ENCODE measurements at regions not wholly inside any gene's neighbourhood (a gene's known extent, or its start where the extent isn't known, plus 50 kb on each side); places are given as distances from the start of the nearest gene placed in this dataset.
A peak's percentile ranks its signal among the peaks of the same experiment; 100 is the strongest.
"Not testable (repeated sequence)": the region's sequence is repeated elsewhere in the genome, so short reads cannot be mapped to it uniquely, and the experiment has no call there.

DNA sequence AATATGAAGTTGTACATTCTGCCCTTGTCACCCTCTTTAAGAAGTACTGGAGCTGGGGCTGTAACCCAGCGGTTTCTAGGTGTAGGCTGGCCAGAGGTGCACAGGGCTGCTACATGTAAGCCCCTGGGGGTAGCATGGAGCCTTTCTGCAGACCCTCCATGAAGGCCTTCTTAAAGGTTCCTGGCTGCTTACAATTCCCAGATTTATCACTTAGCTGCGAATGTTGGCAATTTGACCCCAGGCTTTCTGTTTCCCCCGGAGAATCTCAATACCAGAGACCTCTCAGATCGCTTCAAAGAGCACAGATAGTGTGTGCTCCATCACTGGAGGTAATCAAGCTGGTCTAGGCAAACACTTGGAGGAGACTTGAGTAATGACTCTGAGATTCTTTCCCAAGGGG, 309.4 kb downstream of the CBLN1 start:
- DNase-seq, result no peak

DNA sequence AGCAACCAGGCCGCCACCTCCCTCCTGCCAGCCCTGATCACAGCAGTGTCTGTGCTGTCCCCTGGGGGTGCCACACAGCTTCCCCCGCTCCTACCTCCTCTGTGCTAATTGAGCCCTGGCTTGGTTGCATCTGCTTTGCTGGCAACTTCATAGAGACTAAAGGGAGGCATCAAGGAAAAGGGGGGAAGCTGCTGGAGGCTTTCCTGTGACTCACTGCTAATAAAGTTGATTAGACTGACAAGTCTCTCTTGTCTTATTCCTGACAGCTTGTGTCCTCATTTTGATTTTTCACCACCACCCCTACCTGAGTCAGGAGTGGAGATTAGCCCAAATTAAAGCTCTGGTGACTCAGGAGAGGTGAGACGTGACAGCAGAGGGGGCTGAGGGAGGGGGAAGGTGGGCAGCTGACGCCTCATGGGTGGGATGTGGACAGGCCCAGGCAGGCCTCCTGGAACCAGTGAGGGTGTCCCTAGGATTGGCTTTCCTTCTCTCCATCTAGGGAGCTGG, 310.0 kb downstream of the CBLN1 start:
- no peak for DNase-seq

DNA sequence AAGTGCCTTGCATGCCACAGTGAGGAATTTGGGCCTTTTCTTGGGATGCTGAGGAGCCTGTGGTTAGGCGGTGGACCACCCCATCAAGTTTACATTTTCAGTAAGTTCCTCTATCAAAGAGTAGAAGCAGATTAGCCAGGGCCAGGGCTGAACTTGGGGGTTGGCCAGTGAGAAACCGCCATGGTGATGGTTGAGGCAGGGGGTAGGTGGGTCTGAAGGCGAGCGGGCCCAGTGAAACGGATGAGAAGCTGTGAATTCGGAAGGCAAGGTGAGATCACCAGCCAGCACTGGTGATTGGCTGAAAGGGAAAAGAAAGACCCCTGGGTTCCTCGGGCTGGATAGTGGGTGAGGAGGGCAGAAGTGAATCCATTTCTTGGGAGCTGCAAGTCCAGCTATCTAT, 311.4 kb downstream of the CBLN1 start:
- DNase-seq, result no peak

DNA sequence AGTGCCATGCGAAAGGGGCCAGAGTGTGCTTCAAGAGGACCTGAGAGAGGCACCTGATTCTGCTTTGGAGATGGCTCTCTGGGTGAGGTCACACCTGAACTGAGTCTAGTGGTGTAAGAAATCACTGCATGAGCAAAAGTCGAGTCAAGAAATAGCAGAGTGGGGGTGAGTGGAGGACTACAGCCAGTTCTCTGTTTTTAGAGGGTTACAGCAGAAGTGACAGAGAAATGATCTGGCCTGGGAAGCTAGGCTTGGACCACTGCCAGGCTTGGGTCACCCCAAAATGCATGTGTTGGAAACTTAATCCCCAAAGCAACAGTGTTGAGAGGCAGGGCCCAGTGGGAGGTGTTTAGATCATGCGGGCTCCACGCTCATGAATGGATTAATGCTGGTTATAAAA, 312.0 kb downstream of the CBLN1 start:
- DNase-seq, result no peak

DNA sequence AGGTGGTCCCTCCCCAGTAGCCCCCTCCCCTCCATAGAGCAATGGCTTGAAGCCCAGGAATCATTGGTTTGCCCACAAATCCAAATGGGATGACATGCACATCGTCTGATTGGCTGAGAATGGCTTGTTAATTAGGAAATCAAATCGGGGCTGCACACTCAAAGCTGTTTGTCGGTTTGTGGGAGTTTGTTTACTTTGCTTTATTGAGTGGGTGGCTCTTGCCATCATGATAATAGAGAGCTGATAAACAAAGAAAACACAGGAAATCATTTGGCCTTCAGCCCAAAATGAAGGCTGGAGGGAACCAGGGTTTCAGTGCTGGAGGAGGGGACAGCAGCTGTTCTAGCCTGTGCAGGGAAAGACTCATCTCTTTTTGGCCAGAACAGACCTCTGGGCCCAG, 316.3 kb downstream of the CBLN1 start:
- DNase-seq, result no peak

DNA sequence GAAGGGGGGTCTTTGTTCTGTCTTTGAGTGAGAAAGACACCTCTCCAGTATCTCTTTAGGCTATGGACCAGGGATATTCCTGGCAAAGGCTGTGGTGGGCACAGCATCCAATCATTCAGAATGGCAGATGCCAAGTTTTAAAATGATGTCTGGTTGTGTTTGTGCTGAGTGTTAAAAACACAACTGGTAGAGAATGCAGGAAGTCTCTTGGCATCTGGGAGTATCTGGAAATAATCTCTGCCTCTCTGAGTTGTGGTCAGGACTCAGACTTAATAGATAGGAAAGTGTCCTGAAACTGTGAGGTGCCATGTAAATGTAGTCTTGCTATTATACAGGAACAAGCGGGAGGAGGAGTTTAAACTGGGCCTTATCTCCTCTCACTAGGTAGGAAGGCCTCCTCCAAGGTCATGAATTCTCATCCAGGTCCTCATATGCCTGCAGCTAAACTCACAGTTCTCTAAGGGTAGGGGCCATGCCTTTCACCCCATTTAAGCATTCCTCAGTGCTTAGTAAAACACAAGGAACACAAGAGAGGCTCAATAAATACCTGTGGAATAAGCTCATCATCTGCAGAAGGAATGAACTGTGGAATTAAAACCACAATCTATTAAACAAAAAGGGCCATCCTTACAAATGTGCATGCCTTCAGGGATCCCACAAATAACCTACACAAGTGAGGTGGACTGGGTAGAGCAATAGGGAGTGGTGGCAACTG, 317.6 kb downstream of the CBLN1 start:
- DNase-seq, result peak; percentile 20

DNA sequence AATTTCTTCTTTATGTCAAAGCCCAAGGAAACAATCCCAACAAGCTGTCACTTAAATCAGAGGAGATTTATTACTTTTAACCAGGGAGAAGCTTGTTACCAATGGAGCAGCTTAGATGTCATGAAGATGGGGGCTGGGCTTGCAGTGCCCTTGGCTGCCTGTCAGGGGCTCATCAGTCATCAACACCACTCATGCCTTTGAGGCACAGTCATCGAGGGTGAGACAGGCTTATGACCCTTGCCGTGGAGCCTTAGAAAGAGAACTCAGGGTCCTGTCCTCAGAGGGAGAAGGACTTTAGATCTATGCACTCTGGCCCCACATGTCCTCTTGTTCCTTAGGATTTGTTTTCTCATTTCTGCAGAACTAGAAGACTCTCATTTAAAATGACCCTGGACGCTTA, 318.3 kb downstream of the CBLN1 start:
- no peak for DNase-seq

DNA sequence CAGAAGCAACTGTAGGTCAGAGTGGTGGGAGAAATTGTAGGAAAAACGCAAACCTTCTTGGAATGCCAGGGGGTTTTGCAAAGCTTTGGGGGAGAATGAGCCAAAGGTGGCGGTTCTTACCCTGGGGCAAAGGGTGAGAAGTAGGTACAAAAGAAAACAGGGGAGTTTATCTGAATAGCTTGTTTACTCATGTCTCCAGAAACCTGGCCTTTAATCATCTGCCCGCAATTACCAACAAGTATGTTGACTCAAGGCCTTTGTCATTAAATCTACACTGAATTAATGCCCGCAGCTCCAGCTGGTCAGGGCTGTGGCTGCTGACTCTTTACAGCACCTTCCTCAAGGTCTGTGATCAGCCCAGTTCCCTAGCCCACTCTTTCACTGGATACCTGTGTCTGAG, 320.1 kb downstream of the CBLN1 start:
- DNase-seq, result no peak

DNA sequence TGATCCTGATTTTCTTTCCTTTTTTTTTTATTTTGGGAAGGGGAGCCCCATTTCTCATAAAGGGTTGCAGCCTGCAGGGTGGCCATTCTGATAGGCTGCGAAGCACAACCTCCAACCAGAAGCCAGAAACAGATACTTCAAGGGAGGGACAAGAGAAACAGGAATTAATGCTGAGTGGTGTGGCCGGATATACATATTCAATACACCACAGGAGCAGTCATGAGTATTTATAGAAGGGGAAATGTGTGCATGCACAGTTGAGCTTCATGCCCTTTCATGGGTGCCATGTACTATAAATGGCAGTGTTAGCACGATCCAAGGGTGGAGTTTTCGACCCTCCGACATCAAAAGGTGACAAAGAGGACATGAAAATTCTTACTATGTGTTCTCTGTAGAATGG, 320.8 kb downstream of the CBLN1 start:
- no peak for DNase-seq

DNA sequence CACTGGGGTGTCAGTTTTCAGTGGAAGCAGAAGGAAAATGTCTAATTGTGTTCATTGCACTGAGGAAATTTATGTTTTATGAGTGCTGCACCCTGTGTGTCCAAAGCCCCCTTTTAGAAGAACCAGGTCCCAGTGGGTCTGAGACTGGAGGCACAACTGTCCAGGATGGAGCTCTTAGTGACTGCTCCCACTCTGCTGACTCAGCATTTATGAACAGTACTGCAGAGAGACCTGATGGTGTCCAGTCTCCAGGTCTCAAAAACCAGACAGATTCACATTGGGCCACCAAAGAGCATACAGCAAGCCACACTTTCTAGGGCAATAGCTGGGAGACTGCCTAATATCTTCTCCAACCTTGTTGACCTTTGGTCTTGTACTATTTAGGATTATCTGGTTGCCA, 321.9 kb downstream of the CBLN1 start:
- no peak for DNase-seq

DNA sequence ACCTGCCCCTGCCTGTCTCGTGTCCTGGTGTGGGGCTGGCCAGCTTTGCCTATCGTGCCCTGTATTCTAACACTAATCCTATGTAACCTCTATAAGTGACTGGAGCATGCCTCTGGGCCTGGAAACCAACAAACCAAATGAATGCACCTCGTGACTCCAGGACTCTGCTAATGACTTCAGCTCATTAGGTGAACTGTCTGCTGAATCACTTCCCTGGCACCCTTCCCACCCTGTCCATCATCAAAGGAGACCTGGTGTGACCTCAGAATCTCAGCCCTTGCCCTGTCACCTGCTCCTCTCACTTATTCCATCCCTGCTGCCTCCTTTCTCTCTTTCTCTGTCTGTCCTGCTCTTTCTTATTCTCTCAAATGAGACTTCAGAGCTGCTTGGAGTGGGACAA, 322.4 kb downstream of the CBLN1 start:
- no peak for DNase-seq

DNA sequence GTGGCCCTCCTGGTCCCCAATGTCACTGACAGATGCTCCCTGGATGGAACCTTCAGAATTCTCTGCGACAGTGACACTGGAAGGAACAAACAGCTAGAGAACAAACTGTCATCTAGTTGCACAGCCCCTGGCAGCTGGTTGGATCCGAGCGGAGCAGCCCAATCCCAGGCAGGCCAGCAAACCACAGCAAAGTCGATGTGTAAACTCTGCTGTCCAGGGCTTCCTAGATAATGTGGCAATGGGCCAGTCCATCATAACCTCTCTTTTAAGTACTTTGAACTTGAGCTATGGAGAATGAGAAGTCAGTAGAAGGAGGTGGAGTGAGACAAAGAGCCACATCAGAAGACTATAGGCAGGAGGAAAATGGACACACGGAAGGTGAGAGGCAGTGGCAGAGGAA, 323.0 kb downstream of the CBLN1 start:
- no peak for DNase-seq

DNA sequence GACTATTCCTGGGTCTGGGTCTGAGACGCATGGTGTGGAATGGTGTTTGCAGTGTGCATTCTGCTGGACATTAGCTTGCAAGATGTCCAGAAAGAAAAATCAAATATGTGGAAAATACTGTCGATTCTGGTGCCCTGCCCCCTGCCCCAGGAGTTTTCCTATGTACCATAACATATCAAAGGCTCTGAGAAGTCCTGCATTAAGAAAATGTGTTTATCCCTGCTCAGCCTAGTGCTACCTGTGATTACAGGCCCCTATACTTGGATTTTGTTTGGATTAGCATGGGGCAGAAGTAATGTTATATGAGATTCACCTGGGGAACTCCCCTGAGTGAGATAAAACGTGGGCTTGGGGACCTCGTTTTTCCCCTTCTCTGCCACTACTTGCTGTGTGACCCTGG, 325.0 kb downstream of the CBLN1 start:
- DNase-seq, result no peak

DNA sequence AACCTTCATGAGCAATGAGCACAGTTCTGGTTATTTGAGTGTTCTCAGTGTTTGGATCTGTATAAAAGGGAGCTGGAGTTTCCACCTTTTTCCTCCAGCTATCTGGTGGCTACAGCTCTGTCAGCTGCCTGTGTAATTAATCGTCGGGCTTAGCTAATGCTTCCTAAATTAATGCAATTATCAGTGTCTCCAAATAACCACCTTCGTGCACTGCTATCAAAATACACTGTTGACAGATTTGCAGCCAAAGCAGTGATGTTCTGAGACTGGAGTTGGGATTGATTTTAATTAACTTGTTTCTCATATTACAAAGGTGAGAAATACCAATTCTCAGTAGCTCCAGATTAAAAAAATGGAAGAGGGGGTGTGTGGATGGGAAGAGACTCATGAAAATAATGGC, 325.8 kb downstream of the CBLN1 start:
- DNase-seq, result no peak

DNA sequence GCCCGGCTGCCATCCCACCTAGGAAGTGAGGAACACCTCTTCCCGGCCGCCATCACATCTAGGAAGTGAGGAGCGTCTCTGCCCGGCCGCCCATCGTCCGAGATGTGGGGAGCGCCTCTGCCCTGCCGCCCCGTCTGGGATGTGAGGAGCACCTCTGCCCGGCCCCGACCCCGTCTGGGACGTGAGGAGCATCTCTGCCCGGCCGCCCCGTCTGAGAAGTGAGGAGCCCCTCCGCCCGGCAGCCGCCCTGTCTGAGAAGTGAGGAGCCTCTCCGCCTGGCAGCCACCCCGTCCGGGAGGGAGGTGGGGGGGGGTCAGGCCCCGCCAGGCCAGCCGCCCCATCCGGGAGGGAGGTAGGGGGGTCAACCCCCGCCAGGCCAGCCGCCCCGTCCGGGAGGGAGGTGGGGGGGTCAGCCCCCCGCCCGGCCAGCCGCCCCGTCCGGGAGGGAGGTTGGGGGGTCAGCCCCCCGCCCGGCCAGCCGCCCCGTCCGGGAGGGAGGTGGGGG, 330.0 kb downstream of the CBLN1 start:
- DNase-seq, result not testable (repeated sequence)

DNA sequence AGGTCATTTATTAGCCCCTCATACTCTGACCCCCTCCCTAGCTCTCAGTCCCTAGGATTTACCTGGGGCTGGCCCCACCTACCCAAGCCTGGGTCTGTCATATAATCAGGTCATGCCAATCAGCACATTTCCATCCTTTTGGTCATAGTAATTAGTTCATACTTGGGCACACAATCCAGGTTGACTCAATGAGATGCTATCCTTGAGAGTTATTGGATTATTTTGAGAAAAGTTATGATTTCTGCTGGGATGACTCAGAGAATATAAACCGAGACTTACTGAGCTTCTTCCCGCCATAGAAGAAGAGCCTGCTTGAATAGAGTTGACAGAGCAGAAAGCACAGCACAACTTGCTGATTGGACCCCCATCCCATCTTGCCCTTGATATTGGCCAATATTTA, 331.5 kb downstream of the CBLN1 start:
- DNase-seq, result no peak

DNA sequence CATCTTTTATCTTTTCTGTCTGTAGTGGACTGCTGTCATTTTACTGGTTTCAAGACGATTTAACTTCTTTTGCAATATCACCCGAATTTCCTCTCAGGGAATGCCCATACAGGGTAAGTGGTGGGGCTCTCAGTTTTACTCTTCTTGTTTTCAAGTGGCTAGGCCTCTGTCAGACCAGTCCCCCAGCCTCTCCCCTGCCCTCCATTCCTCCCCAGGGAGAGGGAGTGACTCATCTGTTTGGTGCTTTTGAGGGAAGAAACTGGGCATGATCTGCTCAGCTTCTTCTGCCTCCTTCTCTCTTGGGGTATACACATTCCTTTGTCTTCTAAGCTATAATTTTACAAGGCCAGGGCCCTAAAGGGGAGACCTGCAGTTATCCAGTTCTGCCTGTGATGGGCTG, 332.0 kb downstream of the CBLN1 start:
- DNase-seq, result no peak

DNA sequence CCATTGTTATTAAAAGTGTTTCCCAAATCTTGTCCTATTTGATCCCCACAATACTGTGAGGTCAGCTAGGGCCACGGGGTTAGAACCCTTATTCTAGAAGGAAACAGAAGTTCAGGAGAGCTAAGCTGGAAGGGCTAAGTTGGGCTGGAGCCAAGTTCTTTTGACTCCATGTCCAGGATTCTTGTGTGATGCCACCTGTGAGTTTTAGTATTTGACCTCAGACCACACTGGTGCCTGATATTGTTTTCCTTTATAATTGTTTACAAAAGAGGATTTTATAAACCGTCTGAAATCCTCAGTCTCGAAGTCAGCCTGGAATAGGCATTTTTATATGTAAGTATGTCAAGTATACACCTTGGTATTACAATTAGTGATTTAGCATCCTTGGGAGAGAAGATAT, 332.7 kb downstream of the CBLN1 start:
- DNase-seq, result no peak

DNA sequence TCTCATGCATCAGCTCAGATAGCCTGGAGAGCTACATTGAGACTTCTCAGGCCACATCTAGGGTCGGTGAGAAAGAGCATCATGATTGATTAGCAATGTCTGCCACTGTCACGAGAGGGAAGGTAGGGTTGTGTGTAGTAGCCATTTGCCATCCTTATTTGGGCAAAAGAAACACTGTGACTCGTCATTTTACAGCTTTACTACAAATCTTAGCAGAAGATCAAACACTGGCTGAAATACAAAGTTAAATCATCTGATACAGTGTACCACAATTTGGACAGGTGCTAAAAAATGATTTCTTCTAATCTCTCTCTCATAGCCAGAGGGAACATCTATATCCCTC, 334.3 kb downstream of the CBLN1 start:
- DNase-seq, result no peak

DNA sequence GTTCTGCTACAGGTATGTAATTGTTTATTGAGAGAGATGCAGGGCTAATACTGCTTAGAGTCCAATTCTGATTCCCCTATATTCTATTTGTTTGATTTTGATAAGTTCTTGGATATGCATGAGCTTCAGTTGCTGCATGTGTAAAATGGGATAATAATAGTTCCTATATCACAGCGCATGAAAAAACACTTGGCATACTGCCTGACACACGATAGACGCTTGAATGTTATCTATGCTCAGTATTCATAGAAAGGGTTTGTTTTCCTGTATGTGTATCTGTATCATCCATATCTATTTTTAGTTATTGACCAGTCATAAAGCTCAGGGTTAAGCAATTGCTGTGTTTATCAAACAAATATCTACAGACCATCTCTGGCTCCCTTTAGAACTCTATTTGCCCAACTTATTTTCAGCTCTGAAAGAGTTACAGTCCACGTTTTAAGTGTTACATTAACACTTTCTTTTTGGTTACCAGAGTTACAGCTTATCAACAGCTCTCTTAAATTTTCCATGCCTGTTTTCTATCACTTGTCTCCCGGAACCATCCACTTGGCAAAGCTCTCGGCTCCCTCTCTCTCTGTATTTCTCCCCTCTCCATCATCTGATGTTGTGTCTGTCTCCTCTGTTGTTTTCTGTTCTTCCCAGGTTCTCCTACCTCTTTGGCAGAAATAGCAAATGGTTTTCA, 334.8 kb downstream of the CBLN1 start:
- no peak for DNase-seq

DNA sequence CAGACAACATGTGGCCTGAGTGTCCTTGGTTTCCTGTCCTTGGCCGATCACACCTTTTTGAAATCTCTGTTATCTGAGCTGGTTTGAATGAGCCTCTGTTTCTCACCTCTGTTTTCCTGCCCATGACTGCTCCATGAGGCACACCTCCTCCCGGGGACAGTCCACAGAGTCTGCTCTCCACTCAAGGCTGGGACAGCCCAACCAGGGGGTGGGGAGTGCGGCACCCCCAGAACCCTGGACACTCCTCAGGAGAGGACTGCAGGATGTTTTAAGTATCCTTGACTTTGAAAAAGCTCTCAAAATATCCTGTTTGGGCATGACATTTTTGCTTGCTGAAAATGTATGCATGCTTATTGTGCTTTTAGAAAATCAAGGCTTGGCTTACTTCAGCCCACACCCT, 333.0 kb upstream of the N4BP1 start:
- DNase-seq, result no peak

DNA sequence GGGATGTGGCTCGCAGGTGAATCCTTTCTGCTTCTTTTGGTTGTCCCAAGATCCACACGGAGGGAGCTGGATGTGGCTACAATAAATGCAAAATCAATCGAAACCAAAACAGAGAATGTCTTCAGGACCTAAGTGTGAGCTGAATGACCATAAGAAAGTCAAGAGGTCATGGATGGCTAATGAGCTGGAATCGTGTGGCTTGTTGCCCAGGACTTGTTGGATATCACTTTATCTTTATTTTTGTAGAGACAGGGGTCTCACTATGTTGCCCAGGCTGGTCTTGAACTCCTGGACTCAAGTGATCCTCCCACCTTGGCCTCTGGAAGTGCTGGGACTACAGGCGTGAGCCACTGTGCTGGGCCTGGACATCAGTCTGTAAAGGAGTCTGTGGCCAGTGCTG, 326.8 kb upstream of the N4BP1 start:
- DNase-seq, result no peak

DNA sequence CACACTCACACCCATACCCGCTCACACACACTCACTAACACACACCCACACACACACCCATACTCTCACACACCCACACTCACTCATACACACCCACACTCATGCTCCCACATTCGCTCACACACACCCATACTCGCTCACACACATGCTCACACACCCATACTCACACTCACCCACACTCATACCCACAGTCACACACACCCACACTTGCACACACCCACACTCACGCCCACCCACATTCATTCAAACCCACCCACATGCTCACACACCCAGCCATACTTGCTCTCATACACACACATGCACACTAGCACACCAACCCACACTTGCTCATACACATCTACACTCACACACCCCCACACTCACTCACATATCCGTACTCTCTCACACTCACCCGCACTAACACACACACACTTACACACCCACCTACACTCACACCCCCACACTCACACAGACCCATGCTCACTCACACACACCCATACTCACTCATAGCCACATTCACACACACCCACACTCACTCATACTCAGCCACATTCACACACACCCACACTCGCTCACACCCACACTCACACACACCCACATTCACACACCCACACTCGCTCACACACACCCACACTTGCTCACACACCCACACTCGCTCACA, 322.4 kb upstream of the N4BP1 start:
- no peak for DNase-seq

DNA sequence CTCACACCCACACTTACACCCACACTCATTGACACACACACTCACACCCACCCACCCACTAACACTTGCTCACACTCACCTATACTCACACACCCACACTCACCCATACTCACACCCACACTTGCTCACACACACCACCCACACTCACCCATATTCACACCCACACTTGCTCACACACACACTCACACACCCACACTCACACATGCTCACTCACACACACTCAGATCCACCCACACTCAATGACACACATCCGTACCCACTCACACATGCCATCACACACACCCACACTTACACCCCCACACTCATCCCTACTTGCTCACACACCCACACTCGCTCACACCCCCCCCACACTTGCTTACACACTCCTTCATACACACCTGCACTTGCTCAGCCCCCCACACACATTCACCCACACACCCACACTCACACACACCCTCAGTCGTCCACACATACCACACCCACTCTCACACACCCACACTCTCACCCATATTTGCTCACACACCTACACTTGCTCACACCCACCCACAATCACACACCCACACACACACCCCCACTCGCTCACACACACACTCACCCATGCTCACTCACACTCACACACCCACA, 321.1 kb upstream of the N4BP1 start:
- no peak for DNase-seq
